Stimulated activated CD4-positive, alpha-beta T cell treated with anti-CD3 and anti-CD28 coated beads, Interleukin-12 subunit alpha, Interleukin-12 subunit beta, amount 100 ng/mL, for 24 hours (primary cell): ENCODE measurements at regions not wholly inside any gene's neighbourhood (a gene's known extent, or its start where the extent isn't known, plus 50 kb on each side); places are given as distances from the start of the nearest gene placed in this dataset.
"Not testable (repeated sequence)": the region's sequence is repeated elsewhere in the genome, so short reads cannot be mapped to it uniquely, and the experiment has no call there.

Experiments
- DNase-seq, 2 experiments: peaks; one replicate each; pipeline ENCODE4 v3.0.0-alpha.2; 2020; ENCODE audit warnings: low read depth in 2 of 2

DNA sequence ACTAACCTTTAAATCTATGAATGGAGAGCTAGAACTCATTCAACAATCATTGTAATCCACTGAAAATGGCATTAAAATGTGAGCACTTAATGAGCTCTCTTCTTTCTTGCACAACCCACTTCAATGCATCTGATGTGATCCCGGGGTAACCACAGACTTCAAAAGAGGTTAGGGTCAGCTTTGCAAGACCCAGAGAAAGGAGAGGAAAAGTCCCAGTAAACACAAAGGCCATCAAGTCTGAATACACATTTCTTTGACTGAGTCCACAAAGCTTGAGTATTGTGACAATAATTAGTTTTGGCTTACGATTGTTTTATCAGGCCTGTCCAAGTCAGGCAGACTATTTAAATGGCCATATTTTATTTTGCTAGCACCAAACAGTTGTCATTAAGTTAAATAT, 148.8 kb upstream of the ZNF608 start:
- DNase-seq, result no peak

DNA sequence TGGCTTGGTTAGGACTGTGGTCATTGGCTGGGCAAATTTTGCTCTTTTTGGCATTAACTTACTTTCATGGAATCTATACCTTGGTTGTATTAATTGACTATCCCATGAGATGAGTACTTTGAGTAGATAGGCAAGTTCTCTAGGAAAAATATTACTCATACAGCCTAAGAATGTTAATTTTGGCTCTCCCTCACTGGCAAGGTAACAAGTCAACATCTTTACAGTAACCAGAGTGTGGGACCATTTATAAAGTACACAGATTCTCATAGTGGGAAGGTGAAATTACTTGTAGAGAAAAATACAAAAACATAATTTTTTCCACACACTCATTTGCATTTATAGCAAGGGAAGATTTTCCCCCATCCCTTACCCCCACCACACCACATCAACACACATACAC, 154.6 kb upstream of the ZNF608 start:
- no peak for DNase-seq

DNA sequence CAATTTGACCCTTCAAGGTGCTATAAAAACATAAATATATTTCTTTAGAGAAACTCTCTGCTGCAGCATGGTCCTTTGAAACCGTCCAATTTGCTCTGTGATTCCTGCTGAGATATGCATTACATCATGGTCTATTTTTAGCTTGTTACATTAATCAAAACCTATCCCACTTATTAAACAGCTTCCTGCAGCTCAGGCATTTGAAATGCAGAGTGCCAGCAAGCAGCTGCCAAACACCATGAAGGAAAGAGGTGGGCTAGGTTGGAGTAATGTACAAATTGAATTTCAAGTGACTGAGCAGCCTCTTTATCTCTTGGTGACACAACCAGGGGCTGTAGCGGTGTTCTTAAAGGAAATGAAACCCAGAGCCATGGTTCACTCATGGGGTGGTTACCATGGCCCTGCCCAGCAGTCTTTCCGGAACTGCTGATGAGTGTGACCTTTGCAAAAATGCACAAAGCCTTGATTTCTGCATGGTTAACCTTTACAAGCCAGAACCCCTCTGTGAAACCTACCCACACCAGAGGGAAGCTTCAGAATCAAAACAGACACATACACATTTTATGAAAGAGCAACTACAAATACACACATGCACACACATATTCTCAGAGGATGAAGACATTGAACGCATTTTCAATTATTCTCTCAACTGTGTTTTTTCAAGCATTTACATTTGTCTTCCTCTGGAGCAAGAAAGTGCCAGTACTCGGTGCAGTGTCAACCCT, 155.8 kb upstream of the ZNF608 start:
- DNase-seq, result no peak

DNA sequence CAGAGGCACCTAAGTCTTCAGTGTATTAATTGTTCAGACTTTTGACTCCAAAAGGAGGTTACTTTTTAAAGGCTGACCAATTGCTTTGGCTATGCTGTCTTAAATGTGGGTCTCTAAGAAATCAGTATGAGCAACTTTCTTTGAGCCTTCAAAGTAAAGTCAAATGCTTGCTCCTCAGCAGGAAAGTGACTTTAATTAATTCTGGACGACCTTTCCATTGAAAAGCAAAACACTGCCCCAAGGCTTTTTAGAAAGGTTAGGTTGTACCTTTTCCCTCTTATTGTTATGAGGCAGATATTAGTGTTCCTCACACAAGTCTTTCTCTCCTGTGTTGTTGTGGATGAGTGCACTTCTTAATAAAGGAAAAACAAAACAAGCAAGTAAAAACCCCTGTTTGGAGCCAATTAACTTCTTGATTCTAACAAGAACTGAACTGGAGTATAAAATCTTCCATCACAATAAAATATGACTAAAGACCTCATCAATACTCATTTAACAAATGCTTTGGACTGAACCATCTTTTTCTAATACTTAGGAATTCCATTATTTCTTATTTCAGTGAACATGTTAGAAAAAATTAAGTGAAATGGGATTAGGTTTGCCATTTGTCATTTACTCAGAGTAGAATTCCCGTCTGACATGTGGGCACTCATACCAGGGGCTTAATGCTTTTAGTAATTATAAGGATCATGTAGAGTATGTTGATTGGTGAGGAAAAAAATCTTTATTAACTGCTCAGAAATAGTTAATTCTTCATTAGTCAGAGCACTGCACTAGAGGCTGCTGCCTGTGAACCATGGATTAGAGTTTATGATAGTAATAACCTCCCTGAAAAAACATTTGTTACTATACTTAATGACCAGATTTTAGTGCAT, 159.1 kb upstream of the ZNF608 start:
- DNase-seq, result no peak

DNA sequence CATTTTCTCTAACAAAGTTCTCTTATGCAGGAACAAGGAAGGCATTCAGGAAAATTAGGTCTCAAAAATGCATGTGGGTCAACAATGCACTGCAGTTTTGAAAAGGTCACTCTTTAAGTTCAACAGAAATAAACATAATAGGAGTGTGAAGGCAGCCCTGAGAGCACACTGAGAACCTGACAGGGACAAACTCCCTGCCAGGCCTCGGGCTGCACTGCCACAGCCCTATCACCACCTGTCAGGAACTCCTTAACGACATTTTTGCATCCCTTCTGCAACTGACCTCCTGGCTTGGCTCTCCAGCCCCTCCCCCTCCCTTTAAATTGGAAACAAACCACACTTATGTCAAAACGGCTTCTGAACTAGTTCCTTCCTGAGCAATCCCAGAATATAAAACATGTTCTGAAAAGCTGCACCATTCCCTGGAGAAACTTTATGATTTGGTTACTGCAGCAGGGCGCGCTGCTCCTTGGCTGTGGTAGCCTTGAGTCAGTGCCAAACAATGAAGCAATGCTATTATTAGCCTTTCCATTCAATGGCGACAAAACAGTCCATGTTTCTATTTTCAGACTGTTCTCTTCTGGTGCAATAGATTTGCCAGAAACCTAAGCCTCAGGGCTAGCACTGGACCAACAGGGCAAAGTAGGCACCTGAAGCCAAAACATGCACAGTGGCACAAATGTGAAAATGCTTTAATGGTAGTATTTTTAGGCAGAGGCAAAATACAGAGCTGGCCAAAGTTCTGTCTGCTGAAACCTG, 160.1 kb upstream of the ZNF608 start:
- no peak for DNase-seq

DNA sequence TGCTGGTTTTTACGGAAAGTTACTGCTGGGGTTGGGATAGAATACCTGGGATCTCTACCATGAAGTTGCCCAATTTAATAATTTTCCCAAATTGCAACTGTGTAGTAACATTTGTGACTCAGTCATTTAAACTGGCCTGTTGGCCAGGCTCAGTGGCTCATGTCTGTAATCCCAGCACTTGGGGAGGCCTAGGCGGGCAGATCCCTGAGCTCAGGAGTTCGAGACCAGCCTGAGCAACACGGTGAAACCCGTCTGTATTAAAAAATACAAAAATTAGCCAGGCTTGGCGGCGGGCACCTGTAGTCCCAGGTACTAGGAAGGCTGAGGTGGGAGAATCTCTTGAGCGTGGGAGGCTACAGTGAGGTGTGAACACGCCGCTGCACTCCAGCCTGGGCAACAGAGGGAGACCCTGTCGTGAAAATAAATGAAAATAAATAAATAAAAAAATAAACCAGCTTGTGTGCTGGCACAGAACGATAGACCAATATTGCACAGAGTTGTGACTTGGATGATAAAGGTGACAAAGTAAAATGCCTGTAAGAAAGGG, 160.7 kb upstream of the ZNF608 start:
- no peak for DNase-seq

DNA sequence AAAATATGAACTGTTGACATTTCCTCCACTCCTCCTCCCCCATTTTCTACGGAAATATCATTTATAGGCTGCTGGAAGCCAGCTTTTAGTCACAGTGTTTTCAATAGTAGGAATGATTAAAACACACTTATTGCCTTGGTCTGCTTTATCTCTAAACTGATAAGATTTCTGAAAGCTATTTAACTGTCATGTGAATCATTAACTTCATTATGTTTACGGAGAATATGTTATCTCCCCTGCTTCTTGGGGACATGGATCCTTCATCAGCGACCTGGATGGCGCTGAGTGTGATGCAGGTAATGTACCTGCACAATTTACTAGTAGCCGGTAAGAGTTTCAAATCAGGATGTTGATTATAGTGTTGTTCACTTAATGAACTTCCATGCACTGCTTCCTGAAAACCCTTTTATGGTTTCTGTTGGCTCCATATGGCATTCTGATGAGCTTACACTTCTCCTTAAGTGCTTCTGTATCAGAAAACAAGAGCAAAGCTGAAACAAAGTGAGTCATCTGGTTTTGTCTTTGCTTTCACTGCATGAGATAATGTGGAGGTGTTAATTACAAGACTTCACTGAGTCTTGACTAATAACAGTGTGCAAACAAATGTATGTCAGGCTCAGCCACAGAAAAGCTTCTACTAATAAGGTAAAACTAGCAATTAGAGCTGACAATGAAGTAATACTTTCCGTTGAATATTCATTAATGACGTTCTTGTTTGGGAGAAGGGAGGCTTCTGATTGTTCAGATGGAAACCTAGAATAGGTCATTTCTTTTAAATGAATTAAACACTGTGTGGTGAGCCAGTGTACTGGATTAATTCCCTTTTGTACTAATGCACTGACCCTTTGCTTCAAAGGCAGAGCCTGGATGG, 162.4 kb upstream of the ZNF608 start:
- no peak for DNase-seq

DNA sequence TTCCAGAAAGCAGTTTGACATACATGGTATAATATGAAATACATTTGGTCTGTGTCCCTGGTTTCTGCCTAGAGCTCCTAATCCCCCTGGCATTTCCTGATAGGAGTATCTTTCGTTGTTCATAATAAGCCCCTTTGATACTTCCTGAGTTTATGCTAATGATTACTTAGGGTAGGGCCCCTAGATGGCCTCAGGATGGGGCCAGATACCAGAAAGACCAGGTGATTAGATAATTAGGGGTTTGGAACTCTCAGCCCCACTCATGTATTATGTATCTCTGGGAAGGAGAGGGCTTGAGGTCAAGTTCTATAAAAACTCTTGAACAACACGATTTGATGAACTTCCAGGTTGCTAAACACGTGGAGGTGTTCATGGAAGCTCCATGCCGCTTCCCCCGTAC, 163.3 kb upstream of the ZNF608 start:
- DNase-seq, result no peak

DNA sequence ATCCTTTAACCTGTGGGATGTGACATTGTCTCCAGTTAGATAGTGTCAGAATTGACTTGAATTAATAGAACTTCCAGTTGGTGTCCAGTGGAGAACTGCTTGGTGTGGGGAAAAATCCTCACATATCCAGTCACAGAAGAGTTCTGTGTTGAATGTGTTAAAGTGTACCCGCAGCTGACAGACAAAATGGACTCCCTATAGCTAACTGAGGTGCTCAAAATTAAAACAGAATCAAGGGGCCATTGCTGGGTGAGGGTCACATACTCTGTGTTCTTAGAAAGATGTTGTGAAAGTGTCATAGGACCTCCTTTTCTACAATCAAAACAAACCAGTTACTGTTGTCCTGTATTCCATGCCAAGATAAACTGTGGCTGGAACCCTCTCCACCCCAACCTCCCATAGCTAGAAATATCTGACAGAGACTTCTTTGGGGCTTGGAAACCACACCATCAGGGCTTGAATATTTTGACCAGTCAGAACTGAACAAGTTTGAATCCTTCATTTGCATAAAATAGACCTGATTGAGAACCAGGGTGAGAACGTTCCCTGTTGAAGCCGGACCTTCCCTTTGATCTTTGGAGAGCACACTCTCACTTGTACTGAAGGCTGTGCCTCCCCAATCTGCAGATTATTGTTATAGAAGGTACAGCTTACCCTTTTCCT, 164.0 kb upstream of the ZNF608 start:
- no peak for DNase-seq

DNA sequence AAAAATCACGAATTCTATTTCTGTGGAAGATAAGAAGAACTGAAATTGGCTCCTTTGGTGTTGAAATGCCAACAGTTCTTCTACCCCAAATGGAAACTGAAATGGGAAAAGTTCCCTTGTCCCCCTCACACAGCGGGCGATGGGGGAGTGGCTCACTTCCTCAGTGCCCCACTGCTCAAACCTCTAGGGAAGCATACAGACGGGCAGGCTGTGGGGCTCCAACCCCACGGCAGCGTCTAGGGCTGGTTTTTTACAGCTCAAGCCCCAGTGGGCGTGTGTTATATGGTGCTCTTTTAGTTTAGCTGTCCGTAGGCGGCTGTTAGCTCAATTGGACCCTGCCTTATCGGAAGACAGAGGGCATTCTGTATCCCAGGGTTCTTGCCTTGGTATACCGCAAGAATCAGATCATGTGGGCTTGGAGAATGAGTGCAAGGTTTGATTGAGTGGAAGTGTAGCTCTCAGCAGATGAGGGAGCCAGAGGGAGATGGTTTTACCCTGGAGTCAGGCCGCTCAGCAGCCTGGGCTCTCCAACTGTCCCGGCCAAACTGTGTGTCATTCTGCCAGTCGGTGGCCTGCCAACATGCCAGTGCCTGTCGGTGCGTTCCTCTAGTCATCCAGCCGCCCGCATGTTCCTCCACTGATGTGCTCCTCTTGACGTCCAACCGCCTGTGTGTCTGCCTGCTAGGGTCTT, 166.3 kb upstream of the ZNF608 start:
- no peak for DNase-seq

DNA sequence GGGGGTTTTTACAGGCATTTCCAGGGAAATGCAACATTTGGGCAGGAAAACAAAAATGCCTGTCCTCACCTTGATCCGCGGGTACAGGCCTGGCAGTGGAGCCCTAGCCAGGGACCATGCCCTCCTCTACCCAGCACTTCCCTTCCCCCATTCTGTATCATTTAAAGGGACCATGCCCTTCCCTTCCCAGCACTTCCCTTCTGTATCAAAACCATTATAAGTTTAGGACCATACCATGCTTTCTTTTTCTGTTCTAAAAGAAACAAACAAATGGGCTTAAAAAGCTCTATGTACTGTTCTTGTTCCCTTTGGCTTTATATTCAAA, 166.9 kb upstream of the ZNF608 start:
- no peak for DNase-seq

DNA sequence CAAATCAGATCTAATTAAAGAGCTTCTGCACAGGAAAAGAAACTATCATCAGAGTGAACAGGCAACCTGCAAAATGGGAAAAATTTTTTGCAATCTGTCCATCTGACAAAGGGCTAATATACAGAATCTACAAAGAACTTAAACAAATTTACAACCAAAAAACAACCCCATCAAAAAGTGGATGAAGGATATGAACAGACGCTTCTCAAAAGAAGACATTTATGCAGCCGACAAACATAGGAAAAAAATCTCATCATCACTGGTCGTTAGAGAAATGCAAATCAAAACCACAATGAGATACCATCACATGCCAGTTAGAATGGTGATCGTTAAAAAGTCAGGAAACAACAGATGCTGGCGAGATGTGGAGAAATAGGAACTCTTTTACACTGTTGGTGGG, 169.9 kb upstream of the ZNF608 start:
- DNase-seq, result not testable (repeated sequence)

DNA sequence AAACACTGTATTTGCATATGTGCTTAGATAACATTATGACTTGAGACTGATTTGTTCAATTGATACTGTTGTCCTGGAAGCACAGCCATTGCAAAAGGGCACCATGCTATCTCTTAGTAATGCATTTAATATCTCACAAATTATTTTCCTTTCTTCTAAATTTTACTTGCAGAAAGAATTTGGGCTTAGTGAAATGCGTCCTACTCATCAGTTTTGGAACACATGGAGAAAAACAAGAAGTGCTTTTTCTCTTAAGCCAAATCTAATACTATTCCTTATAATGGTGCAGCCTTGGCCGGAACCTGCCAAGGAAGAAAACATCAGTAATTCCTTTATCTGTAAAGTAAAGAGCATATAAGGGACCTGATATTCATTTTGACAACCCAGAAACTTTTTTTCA, 172.2 kb upstream of the ZNF608 start:
- DNase-seq, result no peak

DNA sequence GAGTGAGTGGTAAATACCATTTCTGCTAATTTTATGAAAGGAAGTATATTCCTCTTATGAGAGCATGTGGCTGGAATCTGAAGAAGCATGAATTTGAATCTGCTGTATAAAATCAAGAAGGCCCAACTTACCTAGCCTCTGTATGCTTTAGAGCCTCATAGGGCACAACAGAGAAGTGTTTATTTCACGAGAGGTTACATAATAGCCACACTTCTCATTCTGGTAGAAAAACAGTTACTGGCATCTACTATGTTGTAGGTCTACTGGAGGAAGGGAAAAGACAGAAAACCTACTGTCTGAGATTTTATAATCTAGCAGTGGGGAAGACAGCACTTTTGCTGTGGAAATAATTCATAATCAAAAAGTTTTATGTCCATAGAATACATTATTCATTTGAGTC, 172.6 kb upstream of the ZNF608 start:
- no peak for DNase-seq

DNA sequence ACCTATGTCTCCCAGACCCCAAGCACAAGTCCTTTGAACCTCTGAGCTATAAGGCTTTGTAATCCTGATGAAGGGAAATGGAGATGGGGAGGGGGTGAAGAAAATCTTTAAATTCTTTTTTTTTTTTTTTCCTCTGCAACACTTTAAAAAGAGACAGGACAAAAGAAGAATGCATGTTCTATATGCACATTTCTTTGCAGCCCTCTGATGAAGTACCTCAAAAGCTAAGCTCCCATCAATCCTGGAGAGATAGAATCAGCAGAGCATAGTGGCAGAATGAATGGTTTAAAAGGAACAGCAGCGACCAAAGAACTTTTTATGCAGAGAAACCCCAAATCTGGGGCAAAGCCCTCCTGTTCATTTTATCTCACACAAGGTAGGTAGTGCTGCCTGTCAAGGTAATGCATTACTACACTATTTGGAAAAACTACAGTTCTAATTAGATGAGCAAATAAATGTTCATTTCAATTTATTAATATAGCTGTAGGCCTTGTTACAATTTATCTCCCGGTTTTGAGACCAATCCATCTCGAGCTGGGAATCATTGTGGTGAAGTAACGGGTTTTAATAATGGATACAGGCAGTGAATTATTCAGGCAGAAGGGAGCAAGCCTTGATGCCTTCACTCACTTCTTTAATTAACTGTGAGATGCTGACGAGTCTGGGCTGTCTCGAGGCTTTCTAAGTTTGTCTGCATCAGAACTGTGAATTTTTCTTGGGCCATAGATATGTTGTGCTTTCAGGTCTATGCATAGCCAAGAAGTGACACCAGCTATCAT, 173.5 kb upstream of the ZNF608 start:
- DNase-seq, result no peak

DNA sequence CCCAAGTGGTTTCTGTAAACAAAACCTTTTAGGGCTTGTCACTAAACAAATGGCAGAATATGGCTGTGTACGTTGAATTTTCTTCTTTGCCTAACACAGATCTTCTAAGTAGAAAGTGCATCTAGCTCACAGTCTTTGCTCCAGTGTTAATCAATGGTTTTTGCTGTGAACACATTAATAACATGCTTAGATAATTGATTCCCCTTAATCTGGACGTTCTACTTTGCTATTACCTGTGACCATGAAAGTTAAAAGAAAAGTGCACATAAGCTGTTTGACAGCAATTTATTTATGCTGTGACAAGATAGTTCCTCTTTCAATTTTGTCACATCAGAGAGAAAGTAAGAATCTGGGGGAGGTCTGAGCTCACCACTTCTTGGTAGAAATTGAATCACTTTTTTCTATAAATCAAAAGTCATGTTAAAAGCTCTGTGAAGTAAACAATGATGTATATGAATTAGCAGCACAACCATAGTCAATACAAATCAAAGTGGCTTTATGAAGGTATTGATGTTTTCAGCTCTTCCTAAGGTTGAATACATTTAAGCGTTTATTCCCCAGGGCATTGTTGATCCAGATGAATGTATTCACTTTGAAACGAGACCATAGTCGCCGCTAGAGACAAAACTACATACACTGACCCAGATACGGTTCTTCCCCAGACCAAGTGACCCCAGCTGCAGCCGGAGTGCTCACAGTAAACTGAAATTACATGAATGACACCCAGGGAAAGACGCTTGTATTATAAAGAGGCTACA, 174.6 kb upstream of the ZNF608 start:
- no peak for DNase-seq

DNA sequence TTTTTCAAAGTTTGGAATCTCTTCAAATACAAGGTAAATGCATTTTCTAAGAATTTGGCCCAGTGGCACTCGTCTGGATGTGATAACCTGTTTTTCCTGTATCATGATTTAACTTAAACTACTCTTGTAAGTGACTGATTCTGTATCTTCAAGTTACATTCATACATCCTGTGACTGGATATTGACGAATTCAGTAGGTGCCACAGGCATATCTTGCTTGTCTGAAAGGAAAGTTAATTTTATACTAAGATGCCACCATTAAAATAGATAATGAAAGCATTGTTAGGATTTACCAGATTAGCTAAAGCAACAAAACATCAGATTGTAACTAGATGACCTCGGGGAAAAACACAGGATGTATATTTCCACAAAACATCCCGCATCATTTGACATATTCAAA, 175.3 kb upstream of the ZNF608 start:
- DNase-seq, result no peak

DNA sequence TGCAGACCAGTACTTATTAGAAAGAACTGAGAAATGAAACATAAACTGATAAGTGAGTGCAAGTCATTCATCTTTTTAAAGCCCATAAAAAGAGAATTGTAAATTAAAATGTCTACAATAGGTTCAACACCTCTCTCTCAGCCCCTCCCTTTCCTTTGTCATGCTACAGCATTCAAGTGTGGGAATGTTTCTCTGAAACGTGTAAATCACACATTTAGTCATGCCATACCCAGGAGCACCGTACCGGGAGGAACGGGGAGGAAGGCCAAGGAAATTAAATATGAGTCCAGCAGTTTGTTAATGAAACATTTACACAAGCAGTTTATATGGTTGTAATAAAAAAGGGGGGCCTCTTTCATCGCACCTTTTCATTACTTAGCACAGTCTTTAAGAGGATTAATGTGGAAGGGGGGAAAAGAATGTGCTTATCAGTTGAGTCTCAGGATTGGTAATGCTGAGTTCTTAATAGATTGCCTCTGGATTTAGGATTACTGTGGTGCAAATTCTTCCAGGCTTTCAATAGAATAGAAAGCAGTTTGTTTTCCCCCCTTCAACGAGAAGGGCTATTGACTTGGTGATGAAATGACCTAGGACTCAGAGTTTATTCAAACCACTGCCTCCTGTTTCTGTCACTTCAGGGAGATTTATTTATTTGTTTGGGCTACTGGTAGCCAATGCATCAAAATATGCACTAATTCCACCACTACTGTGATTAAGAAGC, 176.0 kb upstream of the ZNF608 start:
- no peak for DNase-seq
